ENCODE measurements at regions not wholly inside any gene's neighbourhood (a gene's known extent, or its start where the extent isn't known, plus 50 kb on each side); places are given as distances from the start of the nearest gene placed in this dataset.
"Not testable (repeated sequence)": the region's sequence is repeated elsewhere in the genome, so short reads cannot be mapped to it uniquely, and the experiment has no call there.

DNA sequence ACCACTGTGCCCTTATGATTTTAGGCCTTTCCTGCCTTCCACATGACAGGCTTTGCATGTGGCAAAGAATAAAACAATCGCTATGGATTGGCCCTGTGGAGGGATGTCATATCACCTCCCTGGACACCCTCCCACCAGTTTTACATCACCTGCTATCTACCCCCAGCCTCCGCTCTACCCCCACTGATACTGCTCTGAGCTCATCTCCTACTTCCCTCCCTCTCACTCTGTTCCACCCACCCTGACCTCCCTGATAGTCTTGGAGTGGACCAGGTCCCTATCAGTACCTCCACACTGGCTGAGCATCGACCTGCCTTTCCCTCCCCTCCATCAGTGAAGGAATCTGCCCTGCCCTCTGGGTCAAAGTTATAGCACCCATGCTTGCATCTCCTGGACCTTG, 91.8 kb upstream of the FOXN3 start:
- Histone ChIP-seq H3K4me1 (no peaks in the 10 kb centered on the region), H3K27me3 (no peaks in the 10 kb centered on the region), H3K27ac (no peak overlapping the region), H3K9me3 (no peaks in the 10 kb centered on the region), H3K4me3 (no peak overlapping the region), H3K36me3 (no peaks in the 10 kb centered on the region)
- TF ChIP-seq POLR2AphosphoS5 (IDR thresholded peaks at IDR 0.05; ENCODE audit: insufficient read depth in 1 of 2, low read depth in 1 of 2): no peak
- TF ChIP-seq, protein P1, sequence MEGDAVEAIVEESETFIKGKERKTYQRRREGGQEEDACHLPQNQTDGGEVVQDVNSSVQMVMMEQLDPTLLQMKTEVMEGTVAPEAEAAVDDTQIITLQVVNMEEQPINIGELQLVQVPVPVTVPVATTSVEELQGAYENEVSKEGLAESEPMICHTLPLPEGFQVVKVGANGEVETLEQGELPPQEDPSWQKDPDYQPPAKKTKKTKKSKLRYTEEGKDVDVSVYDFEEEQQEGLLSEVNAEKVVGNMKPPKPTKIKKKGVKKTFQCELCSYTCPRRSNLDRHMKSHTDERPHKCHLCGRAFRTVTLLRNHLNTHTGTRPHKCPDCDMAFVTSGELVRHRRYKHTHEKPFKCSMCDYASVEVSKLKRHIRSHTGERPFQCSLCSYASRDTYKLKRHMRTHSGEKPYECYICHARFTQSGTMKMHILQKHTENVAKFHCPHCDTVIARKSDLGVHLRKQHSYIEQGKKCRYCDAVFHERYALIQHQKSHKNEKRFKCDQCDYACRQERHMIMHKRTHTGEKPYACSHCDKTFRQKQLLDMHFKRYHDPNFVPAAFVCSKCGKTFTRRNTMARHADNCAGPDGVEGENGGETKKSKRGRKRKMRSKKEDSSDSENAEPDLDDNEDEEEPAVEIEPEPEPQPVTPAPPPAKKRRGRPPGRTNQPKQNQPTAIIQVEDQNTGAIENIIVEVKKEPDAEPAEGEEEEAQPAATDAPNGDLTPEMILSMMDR (IDR thresholded peaks at IDR 0.05): no peak
- no peak for TF ChIP-seq POLR2A (IDR thresholded peaks at IDR 0.05)
- intact Hi-C loops (cut with DNase I): no loop called here
- no peak for DNase-seq (ENCODE audit: extremely low spot score in 2 of 2)

DNA sequence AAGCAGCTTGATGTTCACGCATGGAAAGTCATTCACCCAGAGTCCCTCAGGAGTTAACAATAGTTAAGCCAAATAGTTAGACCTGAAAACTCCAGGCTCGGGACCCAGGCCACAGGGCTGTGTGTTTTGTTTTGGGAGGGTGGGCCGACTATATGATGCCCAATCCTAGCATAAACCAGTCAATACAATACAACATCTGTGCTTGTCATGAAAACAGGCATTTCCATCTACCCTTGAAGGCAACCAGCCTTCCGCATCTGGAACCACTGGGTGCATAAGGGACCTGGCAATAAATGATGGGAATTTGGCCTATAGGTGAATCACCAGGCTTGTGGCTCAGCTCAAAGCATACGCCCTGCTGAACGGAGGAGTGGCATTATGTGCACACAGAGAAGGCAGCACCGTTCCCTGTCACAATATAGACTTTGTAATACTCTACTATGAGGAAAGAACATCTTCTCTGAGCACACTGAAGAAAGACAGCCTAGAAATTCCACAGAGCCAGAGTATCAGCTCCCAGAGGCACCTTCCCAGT, 91.0 kb upstream of the FOXN3 start:
- TF ChIP-seq, protein P1 (IDR thresholded peaks at IDR 0.05): no peak
- TF ChIP-seq POLR2AphosphoS5 (IDR thresholded peaks at IDR 0.05; ENCODE audit: insufficient read depth in 1 of 2, low read depth in 1 of 2): no peak
- TF ChIP-seq POLR2A (IDR thresholded peaks at IDR 0.05): no peak
- Histone ChIP-seq H3K9me3 (no peaks in the 10 kb centered on the region), H3K36me3 (no peaks in the 10 kb centered on the region), H3K4me3 (no peak overlapping the region), H3K27ac (no peak overlapping the region), H3K27me3 (no peaks in the 10 kb centered on the region), H3K4me1 (no peaks in the 10 kb centered on the region)
- DNase-seq (ENCODE audit: extremely low spot score in 2 of 2): no peak
- intact Hi-C loops (cut with DNase I): no loop called here

DNA sequence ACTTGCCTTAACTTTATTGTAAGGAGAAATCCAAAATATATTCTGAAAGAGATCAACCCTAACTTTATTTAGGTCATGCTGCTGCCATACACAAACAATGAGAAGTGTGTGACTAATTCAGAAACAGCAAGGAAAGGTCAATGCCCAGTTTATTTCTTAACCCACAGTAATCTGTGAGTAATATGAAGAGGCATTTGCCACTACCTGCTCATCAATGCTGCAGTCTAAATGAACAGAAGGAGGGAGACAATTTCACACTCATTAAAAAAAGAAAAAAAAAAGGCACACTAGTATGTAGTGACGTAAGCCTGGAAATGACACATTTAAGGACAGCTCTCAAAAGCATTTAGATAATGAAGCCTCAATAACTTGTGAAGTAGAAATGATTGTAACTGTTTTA, 90.5 kb upstream of the FOXN3 start:
- intact Hi-C loops (cut with DNase I): no loop called here
- Histone ChIP-seq H3K27ac (no peak overlapping the region), H3K4me1 (no peaks in the 10 kb centered on the region), H3K36me3 (no peaks in the 10 kb centered on the region), H3K9me3 (no peaks in the 10 kb centered on the region), H3K27me3 (no peaks in the 10 kb centered on the region), H3K4me3 (no peak overlapping the region)
- no peak for DNase-seq (ENCODE audit: extremely low spot score in 2 of 2)
- TF ChIP-seq POLR2A (IDR thresholded peaks at IDR 0.05): no peak
- TF ChIP-seq POLR2AphosphoS5 (IDR thresholded peaks at IDR 0.05; ENCODE audit: insufficient read depth in 1 of 2, low read depth in 1 of 2): no peak
- TF ChIP-seq, protein P1 (IDR thresholded peaks at IDR 0.05): no peak

DNA sequence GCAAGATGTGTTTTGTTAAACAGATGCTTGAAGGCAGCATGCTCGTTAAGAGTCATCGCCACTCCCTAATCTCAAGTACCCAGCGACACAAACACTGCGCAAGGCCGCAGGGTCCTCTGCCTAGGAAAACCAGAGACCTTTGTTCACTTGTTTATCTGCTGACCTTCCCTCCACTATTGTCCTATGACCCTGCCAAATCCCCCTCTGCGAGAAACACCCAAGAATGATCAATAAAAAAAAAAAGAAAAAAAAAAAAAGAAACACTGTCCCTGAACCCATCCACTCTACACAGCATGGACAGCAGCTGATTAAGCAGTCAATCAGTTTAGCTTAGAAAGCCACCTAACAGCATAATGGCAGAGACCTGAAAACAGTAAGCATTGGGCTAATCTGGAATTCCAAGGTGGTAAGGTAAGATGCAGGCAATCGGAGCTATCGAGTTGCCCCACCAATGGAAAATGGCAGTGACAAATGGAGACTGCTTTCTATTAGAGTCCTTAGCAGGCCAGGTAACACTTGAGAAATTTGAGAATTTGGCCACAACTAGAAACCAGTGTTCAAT, 89.9 kb upstream of the FOXN3 start:
- H3K27ac ChIP-seq; DNase-seq (ENCODE audit: extremely low spot score in 2 of 2); H3K4me3 ChIP-seq; H3K27me3 ChIP-seq; H3K9me3 ChIP-seq; H3K4me1 ChIP-seq; intact Hi-C loops (cut with DNase I); H3K36me3 ChIP-seq: not testable (repeated sequence)

DNA sequence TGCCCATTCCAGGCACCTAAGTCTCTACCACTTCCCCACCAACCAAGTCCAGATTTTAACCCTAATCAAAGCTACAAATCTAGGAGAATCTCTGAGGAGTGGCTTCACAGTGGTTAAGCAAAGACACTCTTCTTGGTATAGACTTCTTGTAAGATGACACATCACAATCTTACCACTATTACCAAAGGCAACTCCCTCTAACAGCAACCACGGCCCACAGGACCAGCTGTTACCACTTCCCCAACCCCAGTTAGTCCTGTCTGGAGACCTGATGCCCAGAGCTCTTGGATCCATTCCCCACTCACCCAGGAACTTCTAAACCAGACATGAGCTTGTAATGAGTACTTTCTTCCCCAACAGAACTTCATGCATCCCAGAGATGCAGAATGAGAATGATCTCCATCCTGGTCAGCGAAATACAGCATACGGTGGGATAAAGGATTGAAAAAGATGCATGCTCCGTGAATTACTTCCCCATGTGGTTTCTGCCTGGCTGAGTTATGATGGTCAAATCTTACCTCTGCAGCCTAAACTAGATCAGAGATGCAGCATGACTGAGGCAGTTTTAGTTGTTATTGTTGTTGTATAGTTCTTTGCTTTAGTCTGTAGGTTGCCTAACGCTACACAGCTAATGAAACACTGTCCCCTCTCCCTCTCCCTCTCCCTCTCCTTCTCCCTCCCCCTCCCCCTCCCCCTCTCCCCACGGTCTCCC, 87.7 kb upstream of the FOXN3 start:
- no peaks in the 10 kb centered on the region for H3K4me1 ChIP-seq
- H3K9me3 ChIP-seq: no peaks in the 10 kb centered on the region
- TF ChIP-seq POLR2A (IDR thresholded peaks at IDR 0.05): no peak
- no peak for TF ChIP-seq POLR2AphosphoS5 (IDR thresholded peaks at IDR 0.05; ENCODE audit: insufficient read depth in 1 of 2, low read depth in 1 of 2)
- TF ChIP-seq, protein P1 (IDR thresholded peaks at IDR 0.05): no peak
- DNase-seq (ENCODE audit: extremely low spot score in 2 of 2): peak; percentile 25 to 83
- H3K36me3 ChIP-seq: no peaks in the 10 kb centered on the region
- no peaks in the 10 kb centered on the region for H3K27me3 ChIP-seq
- no peak overlapping the region for H3K27ac ChIP-seq
- H3K4me3 ChIP-seq: no peak overlapping the region
- intact Hi-C loops (cut with DNase I): no loop called here

Data from vagina (tissue), 2 donors.